Adrenal gland (tissue), 5 donors: ENCODE measurements at regions not wholly inside any gene's neighbourhood (a gene's known extent, or its start where the extent isn't known, plus 50 kb on each side); places are given as distances from the start of the nearest gene placed in this dataset.

Experiments
- POLR2A ChIP-seq, 2 donors: fragments of 450-650 bp; IDR thresholded peaks; one replicate each; pipeline ENCODE4 v1.6.1; 2017; ENCODE audit warnings: antibody characterized with exemption in 2 of 2, mild to moderate bottlenecking in 2 of 2, moderate library complexity in 1 of 2
- TF ChIP-seq, protein P1 (sequence below), 6 experiments: fragments of 450-650 bp in 4 of 6; fragments of 200-600 bp in 2 of 6; sonication (generic) in 1 of 6; IDR thresholded peaks; 1 replicate in 5 of 6; 2 replicates in 1 of 6; pipeline versions ENCODE4 v1.5.1 to v1.8.0; 2016 to 2021; ENCODE audit warnings: antibody characterized with exemption in 6 of 6, mild to moderate bottlenecking in 2 of 6, moderate library complexity in 1 of 6
- donor health status: DM: no; HTN: no; CAD: no.

DNA sequence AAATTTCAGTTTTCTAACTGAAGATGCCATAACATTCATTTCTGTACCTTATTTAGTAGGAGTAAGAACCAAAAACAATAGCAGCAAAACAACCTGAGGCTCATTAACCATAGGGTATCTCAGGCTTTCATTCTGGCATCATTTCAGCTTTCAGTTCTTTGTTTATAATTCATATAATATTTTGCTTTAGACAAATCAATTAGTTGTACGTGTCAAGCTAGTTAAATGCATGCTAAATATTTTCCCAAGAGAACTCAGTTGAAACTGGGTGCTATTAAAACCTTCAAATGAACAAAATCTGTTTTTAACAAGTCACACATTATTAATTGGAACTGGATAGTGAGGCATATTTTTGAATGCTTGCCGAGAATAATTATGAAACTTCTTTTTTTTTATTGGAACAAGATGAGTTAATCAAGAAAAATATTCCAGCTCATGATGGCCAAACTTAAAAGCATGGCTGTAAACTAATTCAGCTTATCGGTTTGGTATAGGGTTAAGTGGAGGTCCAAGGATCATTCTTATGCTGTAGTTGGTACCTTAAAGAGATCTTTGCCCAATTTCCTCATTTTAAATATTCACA, 442.7 kb downstream of the BTG1 start:
- TF ChIP-seq, protein P1, sequence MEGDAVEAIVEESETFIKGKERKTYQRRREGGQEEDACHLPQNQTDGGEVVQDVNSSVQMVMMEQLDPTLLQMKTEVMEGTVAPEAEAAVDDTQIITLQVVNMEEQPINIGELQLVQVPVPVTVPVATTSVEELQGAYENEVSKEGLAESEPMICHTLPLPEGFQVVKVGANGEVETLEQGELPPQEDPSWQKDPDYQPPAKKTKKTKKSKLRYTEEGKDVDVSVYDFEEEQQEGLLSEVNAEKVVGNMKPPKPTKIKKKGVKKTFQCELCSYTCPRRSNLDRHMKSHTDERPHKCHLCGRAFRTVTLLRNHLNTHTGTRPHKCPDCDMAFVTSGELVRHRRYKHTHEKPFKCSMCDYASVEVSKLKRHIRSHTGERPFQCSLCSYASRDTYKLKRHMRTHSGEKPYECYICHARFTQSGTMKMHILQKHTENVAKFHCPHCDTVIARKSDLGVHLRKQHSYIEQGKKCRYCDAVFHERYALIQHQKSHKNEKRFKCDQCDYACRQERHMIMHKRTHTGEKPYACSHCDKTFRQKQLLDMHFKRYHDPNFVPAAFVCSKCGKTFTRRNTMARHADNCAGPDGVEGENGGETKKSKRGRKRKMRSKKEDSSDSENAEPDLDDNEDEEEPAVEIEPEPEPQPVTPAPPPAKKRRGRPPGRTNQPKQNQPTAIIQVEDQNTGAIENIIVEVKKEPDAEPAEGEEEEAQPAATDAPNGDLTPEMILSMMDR (IDR thresholded peaks at IDR 0.05) = no peak
- TF ChIP-seq POLR2A (IDR thresholded peaks at IDR 0.05) = no peak
